Neural cell (in vitro differentiated cells): ENCODE measurements at regions not wholly inside any gene's neighbourhood (a gene's known extent, or its start where the extent isn't known, plus 50 kb on each side); places are given as distances from the start of the nearest gene placed in this dataset.

Source experiments
- H2AFZ ChIP-seq: fragments of 200-600, 300-800 bp; sonication (generic), shearing (Covaris generic); 2 replicates; pipeline ENCODE4 v1.6.0; 2014; ENCODE audit warnings: low read depth, mild to moderate bottlenecking, antibody characterized with exemption, low read length, moderate library complexity
- H3F3A ChIP-seq: fragments of 200-600 bp; shearing (Covaris generic); 2 replicates; pipeline ENCODE4 v1.6.1; 2016; ENCODE audit warnings: mild to moderate bottlenecking, moderate library complexity, mixed read lengths, antibody characterized with exemption, low read length; ENCODE audit not compliant: insufficient read depth, poor library complexity, severe bottlenecking
- H3K27ac ChIP-seq: fragments of 200-600, 300-800 bp; sonication (generic), shearing (Covaris generic); 2 replicates; pipeline ENCODE4 v1.5.1; 2014; ENCODE audit warnings: mild to moderate bottlenecking, low read length, moderate library complexity
- H3K27me3 ChIP-seq: fragments of 300-800, 200-600 bp; sonication (generic), shearing (Covaris generic); 2 replicates; pipeline ENCODE4 v1.6.0; 2014; ENCODE audit warnings: mild to moderate bottlenecking, low read depth, low read length, moderate library complexity; ENCODE audit not compliant: insufficient read depth
- H3K36me3 ChIP-seq: fragments of 300-800, 200-600 bp; sonication (generic), shearing (Covaris generic); 2 replicates; pipeline ENCODE4 v1.5.1; 2014; ENCODE audit warnings: mild to moderate bottlenecking, antibody characterized with exemption, low read length, moderate library complexity; ENCODE audit not compliant: insufficient read depth
- H3K4me2 ChIP-seq: fragments of 300-800, 200-600 bp; sonication (generic), shearing (Covaris generic); 2 replicates; pipeline ENCODE4 v1.6.0; 2014; ENCODE audit warnings: mild to moderate bottlenecking, low read length
- H3K4me3 ChIP-seq: fragments of 300-800, 200-600 bp; sonication (generic), shearing (Covaris generic); 2 replicates; pipeline ENCODE4 v1.5.1; 2014; ENCODE audit warnings: mild to moderate bottlenecking, low read length, moderate library complexity
- H3K79me2 ChIP-seq: fragments of 200-600 bp; shearing (Covaris generic); replicated peaks from 2 replicates; pipeline ENCODE4 v1.6.0; 2014; ENCODE audit warnings: mild to moderate bottlenecking, low read length, moderate library complexity; ENCODE audit not compliant: insufficient read depth
- H3K9ac ChIP-seq: fragments of 300-800, 200-600 bp; sonication (generic), shearing (Covaris generic); 2 replicates; pipeline ENCODE4 v1.6.1; 2016; ENCODE audit warnings: mild to moderate bottlenecking, low read length, mixed read lengths
- H3K9me2 ChIP-seq: fragments of 200-600 bp; shearing (Covaris generic); 2 replicates; pipeline ENCODE4 v1.6.1; 2016; ENCODE audit warnings: mild to moderate bottlenecking, low read length, mixed read lengths; ENCODE audit not compliant: insufficient read depth
- H3K9me3 ChIP-seq: fragments of 200-600, 300-800 bp; sonication (generic), shearing (Covaris generic); 2 replicates; pipeline ENCODE4 v1.6.1; 2016; ENCODE audit warnings: mild to moderate bottlenecking, mixed run types, low read length, moderate library complexity, mixed read lengths
- H4K20me1 ChIP-seq: fragments of 200-600 bp; shearing (Covaris generic); 2 replicates; pipeline ENCODE4 v1.6.1; 2016; ENCODE audit warnings: mild to moderate bottlenecking, mixed run types; ENCODE audit not compliant: insufficient read depth
- CTCF ChIP-seq: fragments of 450-650 bp; IDR thresholded peaks from 2 replicates; pipeline ENCODE4 v1.5.1; 2014; ENCODE audit warnings: antibody characterized with exemption, mild to moderate bottlenecking, moderate library complexity; ENCODE audit not compliant: poor library complexity, severe bottlenecking
- EP300 ChIP-seq: fragments of 450-650 bp; conservative IDR thresholded peaks from 2 replicates; pipeline ENCODE4 v1.6.1; 2014; ENCODE audit warnings: antibody characterized with exemption, mild to moderate bottlenecking, moderate library complexity; ENCODE audit not compliant: poor library complexity, severe bottlenecking
- EZH2 ChIP-seq: fragments of 200-600, 300-800 bp; shearing (Covaris generic), sonication (generic); IDR thresholded peaks from 2 replicates; pipeline ENCODE4 v1.6.1; 2014; ENCODE audit warnings: antibody characterized with exemption, low read length, borderline replicate concordance, mild to moderate bottlenecking; ENCODE audit not compliant: insufficient read depth, poor library complexity, severe bottlenecking
- MXI1 ChIP-seq: fragments of 450-650 bp; conservative IDR thresholded peaks from 2 replicates; pipeline ENCODE4 v1.6.1; 2014; ENCODE audit warnings: antibody characterized with exemption, mild to moderate bottlenecking; ENCODE audit not compliant: poor library complexity, severe bottlenecking
- POLR2AphosphoS5 ChIP-seq: IDR thresholded peaks from 2 replicates; pipeline ENCODE4 v1.6.1; 2012
- RAD21 ChIP-seq: fragments of 450-650 bp; conservative IDR thresholded peaks from 2 replicates; pipeline ENCODE4 v1.6.1; 2014; ENCODE audit warnings: antibody characterized with exemption, mild to moderate bottlenecking, moderate library complexity
- REST ChIP-seq: IDR thresholded peaks from 2 replicates; pipeline ENCODE4 v1.6.1; 2012; ENCODE audit warnings: borderline replicate concordance
- SMC3 ChIP-seq: fragments of 450-650 bp; conservative IDR thresholded peaks from 2 replicates; pipeline ENCODE4 v1.6.1; 2014; ENCODE audit warnings: antibody characterized with exemption, mild to moderate bottlenecking, moderate library complexity; ENCODE audit not compliant: poor library complexity
- TAF1 ChIP-seq: IDR thresholded peaks from 2 replicates; pipeline ENCODE4 v1.6.1; 2012; ENCODE audit warnings: low read depth

- no peaks in the 10 kb centered on the region for H3K27me3 ChIP-seq
- H2AFZ ChIP-seq = no peak overlapping the region
- H3K27ac ChIP-seq = no peak overlapping the region
- H4K20me1 ChIP-seq = no peaks in the 10 kb centered on the region
- H3F3A ChIP-seq = no peaks in the 10 kb centered on the region
- H3K4me2 ChIP-seq = no peak overlapping the region
- no peak overlapping the region for H3K9ac ChIP-seq
- H3K9me2 ChIP-seq = no peaks in the 10 kb centered on the region
- no peaks in the 10 kb centered on the region for H3K79me2 ChIP-seq
- H3K9me3 ChIP-seq = no peaks in the 10 kb centered on the region
- no peaks in the 10 kb centered on the region for H3K36me3 ChIP-seq
- no peak overlapping the region for H3K4me3 ChIP-seq
- TF ChIP-seq EP300 = no peak
- TF ChIP-seq TAF1 = no peak
- TF ChIP-seq REST = no peak
- TF ChIP-seq MXI1 = no peak
- no peak for TF ChIP-seq POLR2AphosphoS5
- TF ChIP-seq RAD21 = no peak
- TF ChIP-seq CTCF = no peak
- TF ChIP-seq EZH2 = no peak
- TF ChIP-seq SMC3 = no peak
These were observed 347.2 kb upstream of the ZC3H15 start for GRCh38 chr2:186138845-186139244.

GRCh38 chr2:186159101-186159500 lies 327.0 kb upstream of the ZC3H15 start:
- peaks cover 3% of the 10 kb centered on the region for H3K9me3 ChIP-seq
- H3K9me2 ChIP-seq = no peaks in the 10 kb centered on the region
- no peak overlapping the region for H2AFZ ChIP-seq
- no peaks in the 10 kb centered on the region for H3K79me2 ChIP-seq
- no peak overlapping the region for H3K4me2 ChIP-seq
- no peaks in the 10 kb centered on the region for H3K36me3 ChIP-seq
- no peaks in the 10 kb centered on the region for H4K20me1 ChIP-seq
- H3F3A ChIP-seq = no peaks in the 10 kb centered on the region
- H3K4me3 ChIP-seq = no peak overlapping the region
- no peaks in the 10 kb centered on the region for H3K27me3 ChIP-seq
- no peak for TF ChIP-seq CTCF
- TF ChIP-seq EZH2 = no peak
- TF ChIP-seq POLR2AphosphoS5 = no peak
- TF ChIP-seq SMC3 = no peak
- TF ChIP-seq TAF1 = no peak
- no peak for TF ChIP-seq RAD21
- TF ChIP-seq EP300 = no peak
- no peak for TF ChIP-seq MXI1
- no peak for TF ChIP-seq REST
- no peak overlapping the region for H3K9ac ChIP-seq
- no peak overlapping the region for H3K27ac ChIP-seq
